8988T (cell line): ENCODE measurements at regions not wholly inside any gene's neighbourhood (a gene's known extent, or its start where the extent isn't known, plus 50 kb on each side); places are given as distances from the start of the nearest gene placed in this dataset.
"Not testable (repeated sequence)": the region's sequence is repeated elsewhere in the genome, so short reads cannot be mapped to it uniquely, and the experiment has no call there.

Experiments
- DNase-seq: peaks from one replicate; pipeline ENCODE4 v3.0.0; 2011

DNA sequence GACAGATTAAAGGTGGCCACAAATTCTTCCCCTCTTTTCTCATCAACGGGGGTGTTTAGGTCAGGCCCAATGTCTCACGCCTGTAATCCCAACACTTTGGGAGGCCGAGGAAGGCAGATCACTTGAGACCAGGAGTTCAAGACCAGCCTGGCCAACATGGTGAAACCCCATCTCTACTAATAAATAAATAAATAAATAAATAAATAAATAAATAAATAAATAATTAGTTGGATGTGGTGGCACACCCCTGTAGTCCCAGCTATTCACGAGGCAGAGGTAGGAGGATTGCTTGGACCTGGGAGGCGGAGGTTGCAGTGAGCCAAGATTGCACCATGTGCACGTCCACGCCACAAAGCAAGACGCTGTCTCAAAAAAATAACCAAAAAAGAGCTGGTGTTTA, 180.7 kb downstream of the FASLG start:
- DNase-seq = not testable (repeated sequence)

DNA sequence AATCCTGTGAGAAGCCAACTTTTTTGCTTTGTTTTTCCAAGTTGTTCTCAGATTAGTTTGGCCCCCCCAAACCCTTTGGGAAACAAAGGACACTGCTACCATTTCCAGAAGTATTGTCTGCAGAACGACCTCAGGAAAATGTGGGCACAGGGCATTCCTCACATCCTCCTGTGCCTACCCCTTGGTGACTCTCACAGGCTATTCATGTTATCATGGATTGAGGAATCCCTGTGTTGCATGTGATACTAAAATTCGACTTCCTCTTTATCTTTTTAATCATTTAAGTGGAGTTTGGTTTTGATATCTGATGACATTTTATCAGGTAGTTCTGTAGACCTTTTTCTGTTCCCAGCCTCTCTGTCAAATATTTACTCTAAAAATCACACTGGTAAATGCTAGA, 184.5 kb downstream of the FASLG start:
- DNase-seq = no peak

DNA sequence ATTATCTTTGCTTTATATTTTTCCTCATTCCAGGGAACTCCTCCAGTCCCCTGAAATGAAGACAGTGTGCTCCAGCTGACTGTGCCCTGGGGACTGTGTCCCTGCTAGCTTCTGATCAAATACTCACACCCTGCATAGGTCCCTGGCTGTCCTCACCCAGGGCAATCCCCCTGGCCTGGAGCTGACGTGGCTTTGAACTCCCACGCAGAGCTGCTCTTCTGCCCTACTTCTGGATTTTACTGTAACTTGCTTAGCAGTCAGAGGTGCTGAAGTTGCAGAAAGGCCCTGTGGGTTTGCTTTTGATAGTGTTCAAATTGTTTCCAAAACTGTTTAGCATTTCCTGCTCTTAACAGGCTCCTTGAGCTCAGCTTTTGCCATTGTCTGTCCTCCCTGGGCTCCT, 186.5 kb downstream of the FASLG start:
- no peak for DNase-seq

DNA sequence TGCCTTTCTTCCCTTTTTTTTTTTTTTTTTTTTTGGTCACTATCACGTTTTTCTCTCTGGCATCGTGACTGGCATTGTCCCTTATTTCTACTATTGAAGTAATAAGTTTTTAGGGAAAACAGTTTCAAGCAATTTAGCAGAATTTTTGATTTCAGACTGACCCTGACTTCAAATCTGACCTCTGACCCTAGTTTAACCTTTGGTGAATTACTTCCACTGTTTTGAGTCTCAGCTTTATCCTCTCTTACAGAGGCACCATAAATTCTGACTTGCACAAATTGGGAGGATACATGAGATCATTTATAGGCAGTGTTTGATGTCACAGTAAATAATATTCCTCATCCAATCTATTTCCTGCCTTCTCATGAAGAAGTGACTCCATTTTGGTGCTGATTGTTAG, 187.0 kb downstream of the FASLG start:
- DNase-seq = no peak

DNA sequence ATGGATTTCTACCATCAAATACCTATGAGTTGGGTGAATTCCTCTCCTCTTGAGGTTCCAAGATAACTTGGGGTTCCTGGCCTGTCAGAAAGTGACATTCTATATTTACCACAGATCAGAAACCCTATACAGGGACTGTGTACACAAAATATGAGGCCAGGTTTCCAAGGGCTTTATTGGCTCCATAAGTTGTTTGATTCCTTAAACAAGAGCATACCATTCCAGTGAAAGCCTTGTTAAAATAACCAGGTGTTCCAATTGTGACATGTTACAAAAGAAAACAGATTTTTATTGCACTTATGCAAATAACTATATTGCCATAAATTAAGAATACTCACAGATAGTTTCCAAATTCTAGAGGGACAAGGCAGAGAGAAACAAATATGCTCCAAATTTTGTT, 188.9 kb downstream of the FASLG start:
- DNase-seq = not testable (repeated sequence)

DNA sequence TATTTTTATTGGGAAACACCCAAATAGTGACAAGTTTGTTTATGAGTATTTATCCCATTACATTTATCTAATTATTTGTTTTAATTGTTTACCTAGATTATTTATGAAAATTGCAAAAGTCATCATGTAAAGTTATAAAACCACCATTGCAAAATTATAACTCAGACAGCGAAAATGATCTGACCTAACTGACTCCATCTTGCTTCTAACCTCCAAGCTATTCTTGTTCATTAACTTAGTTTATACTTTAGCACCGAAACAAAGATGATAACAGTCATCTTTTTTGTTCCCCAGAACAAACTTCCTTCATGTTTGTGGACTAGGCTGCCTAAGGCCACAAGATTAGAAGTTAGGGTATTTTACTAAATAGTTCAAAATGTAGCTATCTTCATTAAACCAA, 190.8 kb downstream of the FASLG start:
- no peak for DNase-seq

DNA sequence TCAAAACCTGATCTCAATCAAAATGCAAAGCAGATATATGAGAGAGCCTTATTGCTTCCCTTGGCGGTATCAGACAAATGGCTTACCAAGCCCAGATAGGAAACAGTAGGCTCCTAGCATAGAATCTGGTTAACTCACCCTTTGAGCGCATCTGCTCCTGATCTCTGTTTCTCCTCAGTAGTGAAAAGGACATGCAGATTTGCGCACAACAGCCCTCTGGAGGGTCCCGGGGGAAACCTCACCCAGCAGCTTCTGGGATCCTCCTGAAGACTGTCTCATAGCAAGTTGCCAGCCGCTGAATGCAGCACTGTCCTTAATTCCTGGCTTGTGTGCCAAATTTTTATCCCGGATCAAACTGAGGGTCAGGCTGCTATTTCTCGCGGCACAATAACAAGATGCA, 192.2 kb downstream of the FASLG start:
- DNase-seq = no peak

DNA sequence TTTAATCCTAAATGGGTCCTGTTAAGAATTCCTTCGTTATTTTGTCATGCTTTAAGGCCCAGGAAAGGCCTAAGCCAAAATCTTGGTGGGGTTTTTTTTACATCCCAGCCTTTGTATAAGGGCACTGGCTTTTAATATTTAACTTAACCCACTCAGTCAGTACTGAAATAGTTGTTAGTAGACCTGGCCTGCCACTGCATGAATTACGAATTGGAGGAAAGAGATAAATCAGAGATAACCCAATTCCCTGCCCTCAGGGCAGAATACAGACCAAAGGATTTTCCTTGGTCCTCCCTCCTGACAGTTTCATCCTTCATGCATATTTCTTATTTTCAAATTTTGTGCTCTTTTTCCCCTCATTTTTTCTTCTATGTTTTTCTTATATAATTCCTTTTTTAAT, 193.0 kb downstream of the FASLG start:
- no peak for DNase-seq

DNA sequence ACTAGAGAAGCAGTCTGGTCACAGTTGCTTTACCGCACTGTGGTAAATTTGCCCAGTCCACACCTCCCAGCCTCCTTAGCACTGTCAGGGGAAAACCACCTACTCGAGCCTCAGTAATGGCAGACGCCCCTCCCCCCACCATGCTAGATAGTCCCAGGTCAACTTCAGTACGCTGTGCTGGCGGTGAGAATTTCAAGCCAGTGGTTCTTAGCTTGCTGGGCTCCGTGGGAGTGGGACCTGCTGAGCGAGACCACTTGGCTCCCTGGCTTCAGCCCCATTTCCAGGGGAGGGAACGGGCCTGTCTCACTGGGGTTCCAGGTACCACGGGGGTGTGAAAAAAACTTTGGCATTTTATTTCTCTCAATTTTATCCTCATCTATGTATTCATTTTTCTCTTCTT, 194.8 kb downstream of the TNFSF18 start:
- DNase-seq = not testable (repeated sequence)

DNA sequence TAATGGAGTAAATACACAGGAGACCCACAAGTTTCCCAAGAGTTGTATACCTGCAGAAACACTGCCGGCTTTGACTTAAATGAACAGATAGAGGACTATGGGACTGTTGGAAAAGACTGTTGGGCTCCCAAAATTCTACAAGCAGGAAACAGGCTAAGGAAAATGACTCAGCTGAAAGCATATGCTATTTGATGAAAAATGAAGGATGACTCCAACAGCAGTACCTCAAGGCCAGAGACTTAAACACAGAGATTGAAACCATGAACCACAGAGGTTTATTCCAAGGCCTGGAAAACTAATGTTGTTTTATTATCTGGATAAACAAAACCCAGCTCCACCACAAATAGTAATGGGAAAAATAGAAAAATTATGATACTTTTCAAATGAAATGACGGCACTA, 187.7 kb downstream of the TNFSF18 start:
- DNase-seq = no peak

DNA sequence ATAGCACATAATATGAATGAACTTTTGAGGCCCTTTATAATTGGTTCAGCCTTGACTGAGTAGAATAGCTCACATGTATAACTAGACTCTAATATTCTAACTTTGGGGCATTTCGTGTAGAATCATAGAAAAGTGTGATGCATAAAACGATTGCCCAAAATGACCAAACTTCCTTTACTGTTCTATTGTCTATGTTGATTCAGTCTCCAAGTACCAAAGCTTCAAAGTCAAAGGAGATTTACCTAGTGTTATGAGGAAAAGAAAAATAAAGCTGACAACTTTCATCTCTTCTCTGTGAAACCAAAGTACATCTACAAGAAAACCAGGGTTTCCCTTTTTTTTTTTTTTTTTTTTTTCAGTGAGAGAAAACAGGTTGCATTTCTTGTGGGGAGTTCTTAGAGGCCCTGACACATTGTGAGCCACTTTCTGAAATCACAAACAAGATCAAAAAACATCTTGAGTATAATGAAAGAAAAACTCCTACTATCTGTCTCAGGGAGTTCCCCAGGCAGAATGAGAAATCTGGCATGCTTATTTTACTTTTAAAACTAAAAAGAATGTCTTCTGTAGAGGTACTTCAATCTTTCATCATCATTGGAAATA, 183.4 kb downstream of the TNFSF18 start:
- DNase-seq = no peak

DNA sequence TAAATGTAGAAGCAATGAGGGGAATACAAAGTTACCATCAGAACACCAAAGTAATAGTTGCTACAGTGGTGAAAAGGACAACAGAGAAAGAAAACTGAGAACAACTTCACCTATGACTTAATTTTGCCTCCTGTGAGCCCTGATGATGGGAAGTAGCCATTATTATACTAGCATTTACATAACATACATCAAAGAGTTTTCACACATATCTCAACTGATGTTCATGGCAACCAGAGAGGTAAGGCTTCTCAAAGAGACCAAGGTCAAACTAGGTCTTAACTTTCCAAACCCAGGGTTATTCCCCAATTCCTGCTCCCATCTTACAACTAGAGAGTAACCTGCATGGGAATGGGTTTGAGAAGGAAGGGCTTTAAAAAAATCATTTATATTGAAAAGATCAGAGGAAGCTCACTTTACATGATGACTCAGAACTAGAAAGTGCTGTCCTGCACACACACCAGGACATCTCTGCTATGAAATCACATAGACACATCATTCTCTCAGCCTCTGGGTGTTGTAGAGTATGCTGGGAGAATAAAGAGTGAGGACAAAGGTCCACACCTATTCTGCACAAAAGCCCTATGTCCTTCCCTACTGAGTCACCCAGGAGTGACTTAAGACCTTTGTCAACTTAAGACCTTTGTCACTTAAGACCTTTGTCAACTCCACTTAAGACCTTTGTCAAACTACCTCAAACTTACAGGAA, 179.7 kb downstream of the TNFSF18 start:
- no peak for DNase-seq

DNA sequence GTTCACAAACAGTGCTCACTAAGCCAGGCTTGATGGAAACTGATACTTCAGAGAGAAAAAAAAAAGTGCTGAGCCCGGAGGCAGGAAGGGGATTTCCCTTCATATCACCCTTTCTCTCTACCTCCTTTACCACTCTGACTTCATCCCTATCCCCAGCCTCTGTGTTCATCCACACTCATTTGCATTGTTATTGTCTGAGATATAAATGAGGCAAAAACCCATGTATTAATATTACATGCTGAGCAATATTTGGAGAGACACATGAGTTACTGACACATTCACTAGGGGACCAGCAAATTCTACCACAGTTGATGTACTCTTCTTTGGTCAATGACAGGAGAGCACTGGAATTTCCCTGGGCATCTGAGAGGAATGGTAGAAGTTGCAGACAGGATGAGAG, 175.8 kb downstream of the TNFSF18 start:
- no peak for DNase-seq

DNA sequence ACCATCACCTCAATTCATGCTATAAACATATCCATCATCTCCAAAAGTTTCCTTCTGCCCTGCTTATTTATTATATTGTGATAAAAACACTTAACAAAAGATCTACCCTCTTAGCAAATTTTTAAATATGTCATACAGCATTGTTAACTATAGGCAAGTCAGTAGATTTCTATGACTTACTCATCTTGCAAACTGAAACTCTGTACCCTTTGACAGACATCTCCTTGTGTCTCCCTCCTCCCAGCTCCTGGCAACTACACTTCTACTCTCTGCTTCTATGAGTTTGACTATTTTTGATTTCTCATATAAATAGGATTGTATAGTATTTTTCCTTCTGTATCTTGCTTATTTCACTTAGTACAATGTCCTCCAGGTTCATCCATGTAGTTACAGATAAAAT, 174.8 kb downstream of the TNFSF18 start:
- no peak for DNase-seq

DNA sequence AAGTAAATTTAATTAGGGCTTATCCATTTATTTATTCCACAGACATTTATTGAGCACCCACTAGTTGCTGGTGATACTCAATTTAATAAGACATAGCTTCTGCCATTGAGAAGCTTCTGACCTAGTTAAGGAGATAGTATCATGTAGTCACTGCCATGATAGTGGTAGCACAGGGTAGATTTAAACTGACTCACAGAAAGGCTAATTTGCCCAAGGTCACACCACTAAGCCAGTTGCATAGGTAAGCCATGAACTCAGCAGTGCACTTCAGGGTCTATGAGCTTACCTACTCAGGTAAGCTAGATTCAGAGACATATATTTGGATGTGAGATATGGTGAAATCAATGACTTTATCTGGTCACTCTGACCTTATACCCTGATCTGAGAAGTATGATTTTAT, 168.4 kb downstream of the TNFSF18 start:
- no peak for DNase-seq

DNA sequence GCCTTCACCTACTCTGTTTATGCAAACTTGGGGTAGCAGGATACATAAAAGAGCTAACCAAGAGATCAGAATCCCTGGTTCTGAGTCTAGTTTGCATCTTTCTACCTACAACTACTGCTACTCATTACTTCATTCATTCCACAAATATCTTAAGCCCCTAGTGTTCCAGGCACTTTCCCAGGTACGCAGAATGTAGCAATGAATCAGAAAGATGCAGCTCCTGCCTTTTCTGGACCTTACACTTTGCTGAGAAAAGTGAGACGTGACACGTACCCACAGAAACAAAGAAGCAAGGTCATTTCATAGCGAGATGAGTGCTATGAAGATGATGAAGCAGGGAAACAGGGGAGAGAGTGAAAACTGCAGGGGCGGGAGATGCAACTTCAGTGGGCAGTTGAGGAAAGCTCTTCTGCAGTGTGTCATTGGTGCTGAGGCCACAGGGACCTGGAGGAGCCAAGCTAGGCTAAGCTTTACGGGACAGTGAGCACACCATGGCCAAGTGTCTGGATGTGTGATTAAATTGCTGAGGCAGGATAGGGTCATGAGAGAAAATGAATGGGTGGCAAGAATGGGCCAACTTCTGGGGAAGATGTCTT, 167.9 kb downstream of the TNFSF18 start:
- DNase-seq = no peak

DNA sequence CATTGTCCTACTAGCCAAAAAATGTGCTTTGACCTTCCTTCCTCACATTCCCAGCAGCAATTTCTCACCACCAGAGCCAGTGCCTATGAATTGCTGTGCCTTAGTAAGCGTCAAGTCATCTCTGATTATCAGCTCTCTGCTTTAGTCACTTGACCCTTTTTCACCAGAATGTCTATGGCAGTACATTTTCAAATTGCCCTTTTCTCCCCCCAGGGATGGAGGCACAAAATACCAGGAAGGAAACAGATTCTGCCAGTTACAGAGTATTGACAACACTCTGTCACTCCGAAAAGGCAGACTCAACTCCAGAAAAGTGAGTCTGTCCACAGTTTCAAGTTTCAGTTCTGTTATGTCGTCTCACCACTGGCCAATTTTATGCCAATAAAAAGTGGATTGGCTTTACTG, 167.4 kb downstream of the TNFSF18 start:
- DNase-seq = no peak

DNA sequence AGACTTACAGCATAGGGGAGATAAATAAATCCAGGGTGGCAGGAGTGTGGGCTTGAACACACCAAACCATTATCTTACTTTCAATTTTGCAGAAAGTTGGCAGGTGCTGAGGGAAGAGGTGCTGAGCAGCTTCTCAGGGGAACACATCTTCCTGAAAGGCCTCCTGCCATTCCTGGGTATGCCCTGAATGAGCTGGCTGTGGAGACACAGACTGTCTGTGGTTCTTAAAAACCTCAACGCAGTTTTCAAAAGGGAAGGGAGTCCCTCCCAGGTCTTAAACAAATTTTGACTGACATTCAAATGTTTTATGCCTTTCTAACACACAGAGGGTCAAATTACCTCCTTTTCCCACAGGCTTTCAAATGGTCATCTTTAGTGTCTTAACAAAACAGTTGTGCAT, 166.9 kb downstream of the TNFSF18 start:
- DNase-seq = no peak

DNA sequence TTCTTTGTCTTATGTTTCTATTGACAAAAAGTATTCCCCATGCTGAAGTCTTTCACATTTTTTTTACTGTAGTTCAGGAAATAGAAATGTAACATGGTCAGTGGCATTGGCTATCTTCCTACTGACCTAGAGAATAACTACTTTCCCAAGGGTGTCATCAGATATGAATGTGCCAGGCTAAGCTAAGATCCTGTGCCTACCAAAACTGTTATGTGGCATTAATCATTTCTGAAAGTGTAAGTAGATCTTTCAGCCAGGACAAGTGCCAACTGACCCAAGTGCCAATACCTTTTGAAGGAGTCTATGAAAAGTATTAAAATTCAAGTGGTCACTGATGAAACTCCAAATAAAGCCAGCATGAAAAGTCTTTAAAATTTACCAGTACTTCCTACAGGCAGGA, 165.3 kb downstream of the TNFSF18 start:
- DNase-seq = no peak

DNA sequence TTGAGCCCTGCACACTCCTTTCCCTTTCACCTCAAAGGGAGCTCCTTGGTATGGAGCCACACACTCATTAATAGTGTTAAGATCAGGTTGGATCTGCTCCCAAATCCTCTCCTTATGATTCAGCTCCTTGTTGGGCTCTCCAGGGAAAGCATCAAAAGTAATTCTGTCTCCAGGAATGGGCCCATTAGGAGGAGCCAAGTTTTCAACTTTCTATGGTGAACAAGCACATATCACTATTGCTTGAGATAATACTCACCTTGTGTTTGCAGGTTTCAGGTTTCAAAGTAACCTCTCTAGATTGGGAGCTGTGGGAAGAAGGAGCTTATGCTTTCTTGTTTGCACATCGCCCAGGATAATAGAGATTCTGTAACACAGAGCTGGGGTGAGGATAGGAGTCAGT, 164.8 kb downstream of the TNFSF18 start:
- DNase-seq = no peak

DNA sequence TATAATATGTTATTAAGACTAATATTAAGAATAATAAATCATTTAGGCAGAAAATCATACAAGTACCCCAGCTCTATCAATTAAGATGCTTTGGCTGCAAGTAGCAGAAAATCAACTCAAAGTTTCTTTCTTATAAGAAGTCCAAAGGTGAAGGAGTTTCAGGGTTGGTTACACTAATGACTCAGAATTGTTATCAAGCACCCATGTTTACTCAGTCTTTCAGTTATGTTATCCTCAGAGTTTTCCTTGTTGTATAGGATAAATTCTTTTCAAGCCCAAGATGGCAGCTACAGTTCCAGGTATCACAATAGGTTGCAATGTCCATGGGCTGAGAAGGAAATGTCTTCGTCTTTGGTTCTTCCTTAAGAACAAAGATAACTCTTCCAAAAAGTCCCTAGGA, 163.6 kb downstream of the TNFSF18 start:
- DNase-seq = no peak

DNA sequence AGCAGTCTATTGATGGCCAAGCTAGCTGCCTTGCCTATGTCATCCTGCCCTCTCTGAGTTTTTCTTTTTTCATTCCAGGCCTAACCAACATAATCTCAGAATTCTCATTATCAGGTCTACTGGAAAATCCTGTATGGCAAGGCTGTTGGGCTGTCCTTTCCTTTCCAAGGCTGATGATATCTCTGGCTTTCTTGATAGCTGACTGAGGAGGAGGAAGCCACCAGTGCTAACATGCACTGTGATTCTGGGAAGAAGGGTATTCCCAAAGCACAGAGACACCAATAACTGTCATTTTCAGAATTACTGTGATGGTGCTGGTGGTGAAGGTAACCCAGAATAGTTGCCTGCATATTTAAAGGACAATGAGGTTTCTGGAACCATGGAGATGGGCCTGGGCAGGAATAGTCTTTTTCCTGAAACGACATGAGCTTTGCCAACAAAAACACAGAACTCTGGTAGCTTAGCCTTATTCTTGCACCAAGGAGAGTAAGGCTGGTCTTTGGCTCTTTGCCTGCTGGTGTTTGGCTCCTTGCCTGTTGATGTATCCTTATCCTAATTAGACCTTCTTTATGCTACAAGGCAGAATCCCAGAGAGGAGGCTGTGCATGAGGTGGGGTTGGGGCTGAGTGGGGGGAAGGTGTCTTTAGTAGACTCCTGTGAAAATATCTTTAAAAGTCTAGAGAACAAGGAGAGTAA, 157.4 kb downstream of the TNFSF18 start:
- DNase-seq = no peak

DNA sequence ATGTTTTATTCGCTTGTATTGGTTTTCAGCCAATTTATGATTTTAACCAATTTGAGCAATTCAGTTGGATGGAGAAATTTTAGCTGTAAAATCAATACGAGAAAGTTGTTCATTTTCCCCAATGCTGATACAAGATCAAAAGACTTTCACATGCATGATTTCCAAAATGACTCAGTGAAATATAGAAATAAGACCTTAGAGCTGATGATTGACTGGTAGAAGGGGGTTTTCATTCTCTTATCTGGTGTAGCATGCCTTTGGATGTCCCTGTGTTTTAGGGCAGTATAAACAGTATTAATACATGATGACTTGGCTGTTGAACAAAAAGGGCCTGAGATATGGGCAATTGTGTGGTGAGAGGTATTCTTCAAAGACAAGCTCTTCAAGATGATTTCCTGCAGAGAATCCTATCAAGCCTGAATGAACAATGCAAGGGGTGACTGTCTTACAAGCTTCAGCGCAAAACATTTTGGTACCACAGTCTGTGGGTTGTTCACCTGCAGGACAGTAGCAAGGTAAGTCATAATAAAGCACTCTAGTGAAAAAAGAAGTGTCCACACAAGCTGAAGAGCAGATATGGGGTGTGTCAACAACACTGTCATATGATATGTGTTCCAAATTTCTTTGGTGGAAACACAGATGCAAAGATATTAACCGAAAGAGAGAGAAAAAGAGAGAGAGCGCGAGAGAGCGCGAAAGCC, 156.2 kb downstream of the TNFSF18 start:
- no peak for DNase-seq
